ENCODE measurements at regions not wholly inside any gene's neighbourhood (a gene's known extent, or its start where the extent isn't known, plus 50 kb on each side); places are given as distances from the start of the nearest gene placed in this dataset.

DNA sequence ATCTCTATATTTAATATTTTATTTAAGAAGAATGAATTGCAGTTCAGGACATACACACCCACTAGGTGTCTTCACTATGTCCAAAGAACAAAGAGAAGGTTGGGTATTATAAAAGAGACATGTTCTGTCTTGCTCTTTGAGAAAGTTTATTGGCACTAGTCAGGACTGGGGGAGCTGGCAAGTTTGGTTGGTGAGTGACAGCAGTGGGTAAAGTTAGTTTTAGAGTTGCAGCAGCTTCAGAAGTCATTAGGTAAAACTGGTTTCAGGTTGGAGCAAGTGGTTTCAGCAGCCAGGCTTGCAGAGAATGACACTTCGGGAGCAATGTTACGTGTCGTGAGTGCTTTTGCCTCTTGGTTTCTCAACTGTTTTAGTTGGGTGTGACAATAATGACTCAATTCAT, 142.2 kb upstream of the HS3ST3A1 start:
- no peak for TF ChIP-seq CTCF (IDR thresholded peaks at IDR 0.05; ENCODE audit: low read length)
- TF ChIP-seq EZH2 (optimal IDR thresholded peaks at IDR 0.05; ENCODE audit: low read depth, low read length), result no peak
